ENCODE measurements at regions not wholly inside any gene's neighbourhood (a gene's known extent, or its start where the extent isn't known, plus 50 kb on each side); places are given as distances from the start of the nearest gene placed in this dataset.

GRCh38 chr5:3336666-3337065, 259.0 kb upstream of the IRX1 start:
- in situ Hi-C loops (cut with HindIII; ENCODE audit: low sequenced_read_pairs) = no loop called here
- no peak for DNase-seq (ENCODE audit: low read depth)
- TF ChIP-seq, protein P1, sequence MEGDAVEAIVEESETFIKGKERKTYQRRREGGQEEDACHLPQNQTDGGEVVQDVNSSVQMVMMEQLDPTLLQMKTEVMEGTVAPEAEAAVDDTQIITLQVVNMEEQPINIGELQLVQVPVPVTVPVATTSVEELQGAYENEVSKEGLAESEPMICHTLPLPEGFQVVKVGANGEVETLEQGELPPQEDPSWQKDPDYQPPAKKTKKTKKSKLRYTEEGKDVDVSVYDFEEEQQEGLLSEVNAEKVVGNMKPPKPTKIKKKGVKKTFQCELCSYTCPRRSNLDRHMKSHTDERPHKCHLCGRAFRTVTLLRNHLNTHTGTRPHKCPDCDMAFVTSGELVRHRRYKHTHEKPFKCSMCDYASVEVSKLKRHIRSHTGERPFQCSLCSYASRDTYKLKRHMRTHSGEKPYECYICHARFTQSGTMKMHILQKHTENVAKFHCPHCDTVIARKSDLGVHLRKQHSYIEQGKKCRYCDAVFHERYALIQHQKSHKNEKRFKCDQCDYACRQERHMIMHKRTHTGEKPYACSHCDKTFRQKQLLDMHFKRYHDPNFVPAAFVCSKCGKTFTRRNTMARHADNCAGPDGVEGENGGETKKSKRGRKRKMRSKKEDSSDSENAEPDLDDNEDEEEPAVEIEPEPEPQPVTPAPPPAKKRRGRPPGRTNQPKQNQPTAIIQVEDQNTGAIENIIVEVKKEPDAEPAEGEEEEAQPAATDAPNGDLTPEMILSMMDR (IDR thresholded peaks at IDR 0.05; ENCODE audit: low read depth, low read length, missing control alignments) = no peak
- no peak overlapping the region for H3K4me3 ChIP-seq (ENCODE audit: low read depth, low read length)

DNA sequence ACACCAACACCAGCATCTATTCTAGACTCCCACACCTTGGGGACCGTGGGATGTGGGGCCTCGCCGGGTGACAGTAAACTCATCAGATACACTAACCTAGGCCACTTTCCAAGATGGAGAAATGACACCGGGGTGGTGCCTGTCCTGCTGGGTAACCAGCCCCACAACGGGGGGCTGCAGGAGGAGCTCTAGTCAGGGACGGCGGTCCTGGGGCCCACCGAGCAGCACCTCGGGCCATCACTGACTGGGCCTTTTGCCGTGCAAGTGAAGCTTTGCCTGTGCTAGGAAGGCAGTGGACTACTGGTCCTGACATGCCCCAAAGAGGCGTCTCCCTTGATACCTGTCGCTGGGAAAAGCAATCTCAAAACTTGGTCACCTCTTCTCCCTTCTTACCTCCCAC, 260.3 kb upstream of the IRX1 start:
- DNase-seq (ENCODE audit: low read depth) = no peak
- no peak overlapping the region for H3K4me3 ChIP-seq (ENCODE audit: low read depth, low read length)
- TF ChIP-seq, protein P1 (IDR thresholded peaks at IDR 0.05; ENCODE audit: low read depth, low read length, missing control alignments) = no peak
- in situ Hi-C loops (cut with HindIII; ENCODE audit: low sequenced_read_pairs) = no loop called here

GRCh38 chr5:3333836-3334235, 261.8 kb upstream of the IRX1 start:
- in situ Hi-C loops (cut with HindIII; ENCODE audit: low sequenced_read_pairs) = no loop called here
- H3K4me3 ChIP-seq (ENCODE audit: low read depth, low read length) = no peak overlapping the region
- no peak for DNase-seq (ENCODE audit: low read depth)
- TF ChIP-seq, protein P1 (IDR thresholded peaks at IDR 0.05; ENCODE audit: low read depth, low read length, missing control alignments) = no peak

DNA sequence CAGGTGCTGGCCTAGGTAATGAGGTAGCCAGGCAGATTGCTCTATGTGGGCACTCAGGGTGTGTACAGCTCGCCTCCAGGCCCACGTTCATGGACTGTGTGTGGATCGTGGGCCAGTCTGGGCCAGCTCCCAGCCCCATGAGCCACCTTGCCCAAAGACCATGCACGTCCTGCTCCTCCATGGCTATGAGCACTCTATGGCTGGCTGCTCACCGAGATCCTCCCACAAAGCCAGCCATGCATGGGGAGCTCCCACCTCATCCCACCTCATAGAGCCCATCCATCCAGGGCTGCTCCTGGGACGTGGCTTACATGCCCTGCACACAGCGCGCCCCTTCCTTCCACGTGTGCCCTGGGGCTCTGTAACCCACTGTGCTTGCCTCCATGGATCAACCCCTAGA, 262.5 kb upstream of the IRX1 start:
- in situ Hi-C loops (cut with HindIII; ENCODE audit: low sequenced_read_pairs) = no loop called here
- TF ChIP-seq, protein P1 (IDR thresholded peaks at IDR 0.05; ENCODE audit: low read depth, low read length, missing control alignments) = no peak
- no peak for DNase-seq (ENCODE audit: low read depth)
- H3K4me3 ChIP-seq (ENCODE audit: low read depth, low read length) = no peak overlapping the region

DNA sequence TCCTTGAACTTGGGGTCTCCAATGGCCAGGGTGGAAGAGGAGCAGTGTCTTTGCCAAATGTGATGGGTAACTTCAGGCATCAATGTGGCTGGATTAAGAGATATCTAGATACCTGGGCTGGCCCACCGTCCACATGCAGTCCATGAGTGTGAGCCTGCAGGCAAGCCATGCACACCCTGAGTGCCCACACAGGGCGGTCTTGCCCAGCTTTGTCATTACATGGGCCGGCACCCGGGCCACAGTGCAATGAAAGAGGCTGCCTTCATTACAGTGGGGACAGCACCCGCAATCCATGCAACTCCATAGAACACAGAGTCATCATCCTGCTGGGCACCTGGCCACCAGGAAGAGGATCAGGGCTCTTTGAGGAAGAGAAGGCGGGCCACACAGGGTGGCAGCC, 263.8 kb upstream of the IRX1 start:
- no peak overlapping the region for H3K4me3 ChIP-seq (ENCODE audit: low read depth, low read length)
- in situ Hi-C loops (cut with HindIII; ENCODE audit: low sequenced_read_pairs) = no loop called here
- TF ChIP-seq, protein P1 (IDR thresholded peaks at IDR 0.05; ENCODE audit: low read depth, low read length, missing control alignments) = no peak
- no peak for DNase-seq (ENCODE audit: low read depth)

DNA sequence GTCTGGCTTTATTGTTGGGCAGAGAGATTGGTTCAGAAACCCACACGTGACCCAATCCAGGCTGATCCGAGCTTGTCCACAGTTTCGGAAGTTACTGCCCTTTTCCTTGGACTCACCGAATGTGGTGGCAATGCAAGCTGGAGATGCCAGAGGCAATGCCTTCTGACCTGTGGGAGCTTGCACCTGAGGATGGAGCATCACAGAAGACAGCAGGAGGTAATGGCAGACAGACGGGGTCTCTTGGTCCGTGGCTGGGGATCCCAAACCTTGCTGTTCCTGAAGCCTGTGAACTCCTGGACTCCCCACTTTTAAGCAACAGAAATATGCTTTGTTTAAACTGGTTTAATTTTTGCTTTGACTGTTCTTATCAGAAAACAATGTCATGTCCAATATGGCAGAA, 265.2 kb upstream of the IRX1 start:
- no peak for DNase-seq (ENCODE audit: low read depth)
- TF ChIP-seq, protein P1 (IDR thresholded peaks at IDR 0.05; ENCODE audit: low read depth, low read length, missing control alignments) = no peak
- in situ Hi-C loops (cut with HindIII; ENCODE audit: low sequenced_read_pairs) = no loop called here
- no peak overlapping the region for H3K4me3 ChIP-seq (ENCODE audit: low read depth, low read length)

DNA sequence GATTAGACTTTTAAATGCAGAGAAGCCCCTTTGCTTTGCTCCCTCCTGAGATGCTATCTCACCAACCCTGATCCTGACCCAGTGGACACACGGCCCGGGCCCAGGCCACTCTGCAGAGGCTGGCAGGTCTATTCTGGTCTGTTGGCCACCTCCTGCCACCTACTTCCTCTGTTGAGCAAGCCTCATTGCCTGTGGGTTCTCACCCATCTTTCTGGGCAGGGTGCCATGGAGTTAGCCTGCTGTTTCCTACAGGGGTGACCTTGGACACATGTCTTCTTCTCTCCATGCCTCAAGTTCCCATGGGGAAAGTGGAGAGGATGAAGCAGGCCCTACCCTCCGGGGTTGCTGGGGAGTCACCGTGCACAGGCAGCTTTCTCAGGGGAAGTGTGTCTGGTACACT, 266.2 kb upstream of the IRX1 start:
- in situ Hi-C loops (cut with HindIII; ENCODE audit: low sequenced_read_pairs) = no loop called here
- no peak for DNase-seq (ENCODE audit: low read depth)

More for the DNA sequence above, 266.2 kb upstream of the IRX1 start:
- no peak overlapping the region for H3K4me3 ChIP-seq (ENCODE audit: low read depth, low read length)
- TF ChIP-seq, protein P1 (IDR thresholded peaks at IDR 0.05; ENCODE audit: low read depth, low read length, missing control alignments) = no peak

Measured in astrocyte of the cerebellum (primary cell).